ENCODE measurements at regions not wholly inside any gene's neighbourhood (a gene's known extent, or its start where the extent isn't known, plus 50 kb on each side); places are given as distances from the start of the nearest gene placed in this dataset.

GRCh38 chr16:35751191-35751941 lies 2292.0 kb downstream of the TP53TG3F start:
- Histone ChIP-seq H3K9me3 (peaks cover 0 to 100% (median 94%) of the 10 kb centered on the region in 8 donors), H3K4me3 (no peak overlapping the region), H3K36me3 (no peaks in the 10 kb centered on the region), H3K27me3 (replicated peaks in 1 of 7) (no peaks in the 10 kb centered on the region), H3K4me1 (no peaks in the 10 kb centered on the region), H3K27ac (no peak overlapping the region)
- 89 to 92% (median 90%) methylated on average over 24 of the region's 24 CpGs for WGBS, 5 donors
- peak; percentile 70 for DNase-seq
- no peak for TF ChIP-seq CTCF (IDR thresholded peaks at IDR 0.05 in 8 of 11, conservative IDR thresholded peaks at IDR 0.05 in 3 of 11)
- TF ChIP-seq POLR2A (IDR thresholded peaks at IDR 0.05): no peak
- no peak for TF ChIP-seq POLR2AphosphoS5 (IDR thresholded peaks at IDR 0.05)
- intact Hi-C loops (cut with DNase I; ENCODE audit: low total_unique reads): no loop called here

- intact Hi-C loops (cut with DNase I; ENCODE audit: low total_unique reads): no loop called here
- TF ChIP-seq POLR2AphosphoS5 (IDR thresholded peaks at IDR 0.05) (no peak), POLR2A (IDR thresholded peaks at IDR 0.05) (no peak), CTCF (IDR thresholded peaks at IDR 0.05 in 8 of 11, conservative IDR thresholded peaks at IDR 0.05 in 3 of 11) (no peak)
- no peak overlapping the region for H3K27ac ChIP-seq
- H3K4me3 ChIP-seq: no peak overlapping the region
- peaks cover 0 to 100% (median 91%) of the 10 kb centered on the region in 8 donors for H3K9me3 ChIP-seq
- WGBS, 5 donors: 76 to 89% (median 84%) methylated on average over 18 of the region's 18 CpGs
- no peaks in the 10 kb centered on the region for H3K4me1 ChIP-seq
- H3K36me3 ChIP-seq: no peaks in the 10 kb centered on the region
- DNase-seq: no peak
- H3K27me3 ChIP-seq (replicated peaks in 1 of 7): no peaks in the 10 kb centered on the region
Measured at GRCh38 chr16:35752012-35752772, 2292.8 kb downstream of the TP53TG3F start.

- Histone ChIP-seq H3K36me3 (no peaks in the 10 kb centered on the region), H3K27ac (no peak overlapping the region), H3K27me3 (replicated peaks in 1 of 7) (no peaks in the 10 kb centered on the region), H3K4me3 (no peak overlapping the region), H3K9me3 (peaks cover 0 to 100% (median 91%) of the 10 kb centered on the region in 8 donors), H3K4me1 (no peaks in the 10 kb centered on the region)
- TF ChIP-seq CTCF (IDR thresholded peaks at IDR 0.05 in 8 of 11, conservative IDR thresholded peaks at IDR 0.05 in 3 of 11) (no peak), POLR2AphosphoS5 (IDR thresholded peaks at IDR 0.05) (no peak), POLR2A (IDR thresholded peaks at IDR 0.05) (no peak)
- WGBS, 5 donors: 85 to 91% (median 87%) methylated on average over 22 of the region's 22 CpGs
- DNase-seq: peak; percentile 66
- intact Hi-C loops (cut with DNase I; ENCODE audit: low total_unique reads): no loop called here
Measured at GRCh38 chr16:35752773-35753558, 2293.6 kb downstream of the TP53TG3F start.
